ENCODE measurements at regions not wholly inside any gene's neighbourhood (a gene's known extent, or its start where the extent isn't known, plus 50 kb on each side); places are given as distances from the start of the nearest gene placed in this dataset.
"Not testable (repeated sequence)": the region's sequence is repeated elsewhere in the genome, so short reads cannot be mapped to it uniquely, and the experiment has no call there.

DNA sequence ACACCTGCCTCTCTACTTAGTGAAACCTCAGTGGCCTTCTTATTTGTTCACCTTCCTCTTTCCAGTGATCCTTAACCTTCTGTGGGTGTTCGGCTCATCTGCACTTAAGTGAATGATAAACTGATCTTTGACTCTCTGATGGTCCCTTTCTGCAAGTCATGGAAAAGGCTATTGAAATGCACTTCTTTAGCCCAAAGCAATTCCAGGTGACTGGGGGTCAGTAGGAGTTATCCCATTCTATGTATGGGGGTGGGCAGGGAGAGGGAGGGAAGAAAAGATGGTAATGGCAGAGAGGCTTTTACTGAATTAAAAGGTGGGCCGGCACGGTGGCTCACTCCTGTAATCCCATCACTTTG is 170.8 kb downstream of the RGS9 start:
- no peak for DNase-seq (ENCODE audit: low read depth in 2 of 2)

- DNase-seq (ENCODE audit: low read depth in 2 of 2), result no peak
Observed at GRCh38 chr17:65307081-65307960, 170.2 kb downstream of the RGS9 start.

GRCh38 chr17:65305778-65306177 is 168.6 kb downstream of the RGS9 start:
- no peak for DNase-seq (ENCODE audit: low read depth in 2 of 2)

DNA sequence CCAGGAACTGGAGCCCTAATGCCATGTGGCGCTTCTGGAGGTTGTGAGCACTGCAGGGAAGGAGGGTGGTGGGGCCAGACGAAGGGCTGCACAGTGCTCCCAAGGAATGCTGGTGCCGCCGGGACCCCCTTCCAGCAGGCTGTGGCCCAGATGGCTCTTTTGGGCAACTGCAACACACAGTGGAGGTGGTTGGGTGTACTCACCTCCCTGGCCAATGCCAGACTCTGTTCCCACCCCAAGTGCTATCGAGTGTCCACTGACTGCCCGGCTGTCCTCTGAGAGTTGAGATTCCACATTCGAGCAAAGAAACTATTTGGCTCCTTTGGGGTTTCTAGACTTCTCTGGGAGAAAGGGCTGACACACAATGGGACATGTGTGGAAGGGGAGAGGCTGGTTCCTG is 167.9 kb downstream of the RGS9 start:
- no peak for DNase-seq (ENCODE audit: low read depth in 2 of 2)

DNA sequence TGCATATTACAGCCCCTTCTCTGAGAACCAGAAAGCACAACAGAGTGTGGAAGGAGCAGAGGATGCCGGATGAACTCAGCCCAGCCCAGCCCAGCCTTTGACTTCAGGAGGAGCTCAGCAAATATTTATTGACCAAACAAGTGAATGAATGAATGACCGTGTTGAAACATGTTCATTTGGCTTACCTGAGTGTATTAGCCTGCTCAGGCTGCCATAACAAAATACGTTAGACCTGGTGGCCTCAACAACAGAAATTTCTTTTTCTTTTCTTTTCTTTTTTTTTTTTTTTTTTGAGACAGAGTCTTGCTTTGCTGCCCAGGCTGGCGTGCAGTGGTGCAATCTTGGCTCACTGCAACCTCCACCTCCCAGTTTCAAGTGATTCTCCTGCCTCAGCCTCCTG is 164.7 kb downstream of the RGS9 start:
- DNase-seq (ENCODE audit: low read depth in 2 of 2), result not testable (repeated sequence)

DNA sequence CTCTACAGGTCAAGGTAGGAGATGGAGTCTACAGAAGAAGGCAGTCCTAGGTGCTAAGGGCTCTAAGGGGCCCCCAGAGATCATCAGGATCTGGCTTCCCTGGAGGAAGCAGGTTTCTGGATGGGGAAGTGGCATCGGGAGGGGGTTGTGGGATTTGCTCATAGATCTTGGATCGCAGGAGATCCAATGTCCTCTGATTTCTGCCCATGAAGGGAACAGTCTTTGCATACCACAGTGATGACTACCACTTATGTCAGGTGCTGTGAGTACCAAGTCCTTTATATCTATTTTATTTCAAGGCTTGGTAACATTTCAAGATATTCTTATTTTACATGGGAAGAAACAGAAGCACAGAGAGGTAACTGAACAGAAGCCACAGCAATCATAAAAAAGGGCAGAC is 164.0 kb downstream of the RGS9 start:
- DNase-seq (ENCODE audit: low read depth in 2 of 2), result no peak

DNA sequence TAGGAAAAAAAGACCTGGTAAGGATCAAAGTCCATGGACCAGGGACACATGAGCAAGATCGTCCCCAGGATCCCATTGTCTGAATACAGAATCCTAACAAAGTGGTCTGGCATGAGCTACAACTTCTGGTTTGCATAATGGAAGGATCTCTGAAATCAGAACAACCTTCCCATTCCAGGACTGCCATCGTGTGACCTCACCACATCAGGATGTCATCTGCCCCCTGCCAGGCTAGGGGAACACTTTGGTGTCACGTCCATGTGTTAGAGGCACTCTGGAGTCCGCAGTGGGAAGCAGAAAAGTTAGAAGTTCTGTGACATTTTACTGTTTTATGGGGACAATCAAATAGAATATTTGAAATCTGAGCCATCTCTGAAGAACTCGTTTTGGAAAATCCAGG is 160.7 kb downstream of the RGS9 start:
- DNase-seq (ENCODE audit: low read depth in 2 of 2), result no peak

DNA sequence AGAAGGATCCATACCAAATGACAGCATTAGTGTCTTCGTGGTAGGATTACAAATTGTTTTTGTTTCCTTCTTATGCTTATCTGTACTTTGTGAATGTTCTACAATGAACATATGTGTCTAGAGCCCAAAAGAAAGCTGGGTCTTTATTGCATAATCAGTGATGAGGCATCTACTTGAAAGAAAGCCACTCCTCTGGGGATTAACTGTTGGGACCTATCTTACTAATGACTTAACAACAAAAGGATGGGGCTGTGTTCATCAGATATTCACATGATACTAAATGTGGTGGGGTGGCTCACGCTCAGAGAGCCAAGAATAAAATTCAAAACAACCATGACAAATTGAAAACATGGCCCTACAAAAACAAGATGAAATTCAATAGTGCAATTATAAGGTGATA is 160.2 kb downstream of the RGS9 start:
- peak; percentile 19 to 21 for DNase-seq (ENCODE audit: low read depth in 2 of 2)

GRCh38 chr17:65294181-65294719 is 157.1 kb downstream of the RGS9 start:
- peak; percentile 38 to 41 for DNase-seq (ENCODE audit: low read depth in 2 of 2)

- DNase-seq (ENCODE audit: low read depth in 2 of 2), result no peak
Observed at GRCh38 chr17:65293584-65294180, 156.5 kb downstream of the RGS9 start.

- DNase-seq (ENCODE audit: low read depth in 2 of 2), result no peak
Observed at GRCh38 chr17:65292430-65292829, 155.3 kb downstream of the RGS9 start.

- not testable (repeated sequence) for DNase-seq (ENCODE audit: low read depth in 2 of 2)
Observed at GRCh38 chr17:65291301-65291700, 154.1 kb downstream of the RGS9 start.

- DNase-seq (ENCODE audit: low read depth in 2 of 2), result no peak
Observed at GRCh38 chr17:65290616-65291015, 153.4 kb downstream of the RGS9 start.

- DNase-seq (ENCODE audit: low read depth in 2 of 2), result no peak
Observed at GRCh38 chr17:65290056-65290455, 152.9 kb downstream of the RGS9 start.

DNA sequence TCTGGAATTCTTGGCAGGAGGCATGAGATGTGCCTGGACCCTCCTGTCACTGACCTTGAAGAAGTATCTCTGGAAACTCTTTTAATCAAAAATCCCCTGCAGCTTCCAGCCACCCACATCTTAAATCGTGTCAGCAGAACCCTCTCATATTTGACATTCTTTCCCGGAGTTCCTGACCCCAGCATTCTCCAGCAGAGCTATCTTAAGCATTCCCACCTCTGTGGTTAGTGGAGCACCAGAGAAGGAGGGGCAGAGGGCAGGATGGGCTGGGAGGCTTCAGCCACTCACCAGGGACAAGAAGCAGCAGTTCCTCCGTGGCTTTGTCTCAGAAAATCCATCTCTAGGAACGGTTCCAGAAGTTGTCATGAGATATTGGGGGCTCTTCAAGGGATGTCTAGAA is 149.9 kb downstream of the RGS9 start:
- DNase-seq (ENCODE audit: low read depth in 2 of 2), result peak; percentile 41 to 48

DNA sequence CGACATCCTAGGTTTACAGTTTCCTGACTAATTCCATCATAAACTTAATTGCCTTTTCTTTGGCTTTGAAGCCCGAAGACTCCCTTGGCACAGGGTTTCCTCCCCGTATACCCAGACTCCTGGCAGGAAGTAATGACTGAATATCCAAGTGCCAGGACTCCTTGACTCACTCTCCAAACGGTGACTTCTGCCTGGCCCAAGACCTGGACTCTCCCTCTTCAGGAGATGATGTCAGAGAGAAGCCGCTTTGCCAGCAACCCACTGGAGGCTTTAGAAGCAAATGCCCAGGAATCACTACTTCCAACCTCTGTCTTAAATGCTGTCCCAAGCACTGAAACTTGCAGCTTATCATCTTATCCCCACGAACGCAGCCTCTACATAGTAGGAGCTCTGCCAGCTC is 146.5 kb downstream of the RGS9 start:
- DNase-seq (ENCODE audit: low read depth in 2 of 2), result no peak

- DNase-seq (ENCODE audit: low read depth in 2 of 2), result no peak
Observed at GRCh38 chr17:65279456-65279855, 142.3 kb downstream of the RGS9 start.

- no peak for DNase-seq (ENCODE audit: low read depth in 2 of 2)
Observed at GRCh38 chr17:65278820-65279184, 141.6 kb downstream of the RGS9 start.

DNA sequence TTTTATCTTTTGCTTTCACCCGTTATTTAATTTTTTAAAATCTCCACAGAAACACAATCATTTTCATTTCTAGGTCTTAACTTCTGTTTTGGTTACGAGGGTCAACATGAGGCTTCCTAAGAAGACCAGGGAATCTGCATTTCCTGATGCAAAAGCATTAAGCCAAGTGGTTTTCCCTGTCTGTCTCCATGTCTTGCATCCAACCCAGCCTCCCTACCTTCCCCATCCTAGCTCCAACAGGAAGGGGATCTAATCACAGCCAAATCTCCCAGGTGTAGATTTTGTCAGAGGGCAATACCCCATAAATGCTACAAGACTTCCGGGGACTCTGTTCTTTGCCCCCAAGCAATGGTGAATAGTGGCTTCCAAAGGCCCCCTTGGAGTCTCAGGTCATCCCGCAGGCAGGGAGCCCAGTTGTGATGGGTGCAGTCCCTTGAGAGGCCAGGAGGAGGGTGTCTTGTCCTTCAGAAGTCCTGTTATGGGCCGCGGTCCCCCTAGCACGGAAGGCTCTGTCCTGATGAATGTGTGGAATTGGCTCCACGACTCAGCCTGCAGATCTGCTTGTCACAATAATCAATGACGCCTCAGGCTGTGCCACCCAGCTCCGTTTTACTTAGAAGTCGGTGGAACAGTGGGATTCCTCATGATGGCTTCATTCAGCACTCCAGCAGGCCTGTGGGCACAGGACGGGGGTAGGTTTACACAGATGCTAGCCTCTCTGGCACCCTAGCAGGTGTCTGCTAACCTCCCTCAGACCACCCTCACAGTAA is 141.1 kb downstream of the RGS9 start:
- DNase-seq (ENCODE audit: low read depth in 2 of 2), result peak in 1 of 2 experiments; percentile 24

- peak; percentile 29 to 35 for DNase-seq (ENCODE audit: low read depth in 2 of 2)
Observed at GRCh38 chr17:65277576-65277975, 140.4 kb downstream of the RGS9 start.
